Trophoblast cell (in vitro differentiated cells and primary cell): ENCODE measurements at regions not wholly inside any gene's neighbourhood (a gene's known extent, or its start where the extent isn't known, plus 50 kb on each side); places are given as distances from the start of the nearest gene placed in this dataset.

Experiments
- DNase-seq, 2 donors: peaks; one replicate each; pipeline ENCODE4 v3.0.0-alpha.2; 2016
- H2AFZ ChIP-seq: 2 replicates; pipeline ENCODE4 v1.6.1; 2013; ENCODE audit warnings: low read length, moderate library complexity, mild to moderate bottlenecking; ENCODE audit not compliant: insufficient read depth, poor library complexity
- H2AK5ac ChIP-seq: 2 replicates; pipeline ENCODE4 v1.6.1; 2013; ENCODE audit warnings: mild to moderate bottlenecking, low read length
- H2BK120ac ChIP-seq: 2 replicates; pipeline ENCODE4 v1.6.1; 2013; ENCODE audit warnings: low read length, mild to moderate bottlenecking, moderate library complexity; ENCODE audit not compliant: insufficient read depth, poor library complexity
- H2BK12ac ChIP-seq: 2 replicates; pipeline ENCODE4 v1.6.1; 2013; ENCODE audit warnings: mild to moderate bottlenecking, low read length, moderate library complexity
- H2BK5ac ChIP-seq: 2 replicates; pipeline ENCODE4 v1.6.1; 2013; ENCODE audit warnings: low read length, low read depth, moderate library complexity, mild to moderate bottlenecking; ENCODE audit not compliant: poor library complexity
- H3K14ac ChIP-seq: 2 replicates; pipeline ENCODE4 v1.6.1; 2013; ENCODE audit warnings: mild to moderate bottlenecking, low read length
- H3K18ac ChIP-seq: 2 replicates; pipeline ENCODE4 v1.6.1; 2013; ENCODE audit warnings: mild to moderate bottlenecking, low read length
- H3K23ac ChIP-seq: 2 replicates; pipeline ENCODE4 v1.6.1; 2013; ENCODE audit warnings: low read length
- H3K27ac ChIP-seq: 2 replicates; pipeline ENCODE4 v1.5.1; 2013; ENCODE audit warnings: low read depth, mild to moderate bottlenecking, inconsistent platforms, low read length, moderate library complexity
- H3K27me3 ChIP-seq: 2 replicates; pipeline ENCODE4 v1.6.1; 2013; ENCODE audit warnings: inconsistent platforms, mild to moderate bottlenecking, low read length, moderate library complexity; ENCODE audit not compliant: insufficient read depth
- H3K36me3 ChIP-seq, 2 experiments: 1 replicate in 1 of 2; 2 replicates in 1 of 2; pipeline ENCODE4 v1.6.1; 2013; ENCODE audit warnings: low read length in 2 of 2, mild to moderate bottlenecking in 2 of 2, moderate library complexity in 1 of 2; ENCODE audit not compliant: insufficient read depth in 2 of 2, control insufficient read depth in 1 of 2
- H3K4ac ChIP-seq: 2 replicates; pipeline ENCODE4 v1.6.1; 2013; ENCODE audit warnings: low read depth, mild to moderate bottlenecking, low read length, moderate library complexity
- H3K4me1 ChIP-seq, 2 experiments: 1 replicate in 1 of 2; 2 replicates in 1 of 2; pipeline ENCODE4 v1.6.1; 2013; ENCODE audit warnings: low read length in 2 of 2, mild to moderate bottlenecking in 2 of 2, moderate library complexity in 1 of 2; ENCODE audit not compliant: insufficient read depth in 2 of 2, control insufficient read depth in 1 of 2
- H3K4me2 ChIP-seq: 2 replicates; pipeline ENCODE4 v1.6.1; 2013; ENCODE audit warnings: inconsistent platforms, mild to moderate bottlenecking, low read length, moderate library complexity
- H3K4me3 ChIP-seq: 2 replicates; pipeline ENCODE4 v1.5.1; 2013; ENCODE audit warnings: mild to moderate bottlenecking, low read depth, low read length, inconsistent platforms
- H3K79me1 ChIP-seq: one replicate; pipeline ENCODE4 v1.6.1; 2013; ENCODE audit warnings: low read length
- H3K79me2 ChIP-seq: 2 replicates; pipeline ENCODE4 v1.6.1; 2013; ENCODE audit warnings: low read length, mild to moderate bottlenecking; ENCODE audit not compliant: control insufficient read depth, insufficient read depth, poor library complexity
- H3K9ac ChIP-seq: 2 replicates; pipeline ENCODE4 v1.6.1; 2013; ENCODE audit warnings: mild to moderate bottlenecking, low read length
- H3K9me3 ChIP-seq: 2 replicates; pipeline ENCODE4 v1.6.1; 2013; ENCODE audit warnings: low read depth, mild to moderate bottlenecking, control low read depth, inconsistent platforms, low read length; ENCODE audit not compliant: insufficient read depth
- H4K12ac ChIP-seq: 2 replicates; pipeline ENCODE4 v1.6.1; 2013; ENCODE audit warnings: low read depth, mild to moderate bottlenecking, low read length, moderate library complexity
- H4K8ac ChIP-seq: 2 replicates; pipeline ENCODE4 v1.6.1; 2013; ENCODE audit warnings: low read depth, mild to moderate bottlenecking, low read length, moderate library complexity
- H4K91ac ChIP-seq: one replicate; pipeline ENCODE4 v1.6.1; 2013; ENCODE audit warnings: low read depth, mild to moderate bottlenecking, low read length, moderate library complexity
- WGBS: extraction: QIAGEN DNeasy Blood & Tissue Kit; methylation state at CpG from one replicate; pipeline ENCODE4 v1.1.7; 2013; ENCODE audit warnings: missing lambda C conversion rate; ENCODE audit not compliant: insufficient read length, insufficient coverage; ENCODE audit errors: extremely low coverage; 5-methylcytosine and 5-hydroxymethylcytosine counted together

- H2BK5ac ChIP-seq: no peak overlapping the region
- H3K4ac ChIP-seq: no peak overlapping the region
- WGBS: no CpG with 5 or more reads among the region's 3 CpGs
- peak in 1 of 2 donors; percentile 21 for DNase-seq
- H4K12ac ChIP-seq: no peak overlapping the region
- no peak overlapping the region for H2BK12ac ChIP-seq
- no peak overlapping the region for H3K27ac ChIP-seq
- H3K36me3 ChIP-seq: no peaks in the 10 kb centered on the region
- H2AK5ac ChIP-seq: no peak overlapping the region
- no peak overlapping the region for H4K91ac ChIP-seq
- no peak overlapping the region for H3K14ac ChIP-seq
- no peaks in the 10 kb centered on the region for H3K4me1 ChIP-seq
- no peak overlapping the region for H3K9ac ChIP-seq
- H3K79me2 ChIP-seq: no peaks in the 10 kb centered on the region
- H3K23ac ChIP-seq: no peak overlapping the region
- no peak overlapping the region for H2BK120ac ChIP-seq
- H3K4me2 ChIP-seq: no peak overlapping the region
- no peaks in the 10 kb centered on the region for H3K27me3 ChIP-seq
- no peaks in the 10 kb centered on the region for H3K79me1 ChIP-seq
- no peaks in the 10 kb centered on the region for H3K9me3 ChIP-seq
- H3K4me3 ChIP-seq: no peak overlapping the region
- H2AFZ ChIP-seq: no peak overlapping the region
- H3K18ac ChIP-seq: no peak overlapping the region
- H4K8ac ChIP-seq: no peak overlapping the region
These were observed 91.0 kb downstream of the GAS1 start for GRCh38 chr9:86856259-86856658.

DNA sequence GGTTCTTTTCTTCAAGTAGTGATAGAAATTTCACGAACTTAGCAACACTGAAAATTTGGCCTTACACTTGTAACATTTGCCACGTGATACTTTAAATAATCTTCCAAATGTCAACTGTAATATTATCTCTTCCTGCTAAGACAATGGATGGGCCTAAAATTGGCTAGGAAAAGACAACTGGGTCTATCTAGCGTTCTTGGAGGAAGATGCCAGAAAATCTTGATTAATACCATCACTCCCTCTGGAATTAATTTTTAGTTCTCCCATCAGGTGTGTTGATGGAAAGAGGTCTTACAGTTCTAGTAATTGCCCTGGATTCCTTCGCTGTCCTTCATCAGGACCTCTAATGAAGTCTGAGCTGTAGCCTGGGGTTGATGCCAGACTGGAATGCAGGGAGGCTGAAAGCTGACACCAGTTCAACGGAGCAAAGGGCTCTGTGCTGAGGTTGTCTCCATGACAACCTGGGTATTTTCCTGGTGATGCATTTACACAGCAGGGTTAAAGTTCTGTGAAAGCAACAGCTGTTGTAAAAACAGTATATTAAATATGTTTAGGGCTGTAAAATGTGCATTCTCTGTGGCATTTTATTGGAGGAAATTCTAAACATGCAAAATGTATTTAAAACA lies 92.3 kb downstream of the GAS1 start:
- Histone ChIP-seq H3K27me3 (no peaks in the 10 kb centered on the region), H3K14ac (no peak overlapping the region), H3K4me1 (no peaks in the 10 kb centered on the region), H4K12ac (no peak overlapping the region), H2BK120ac (no peak overlapping the region), H3K9me3 (no peaks in the 10 kb centered on the region), H3K79me1 (no peaks in the 10 kb centered on the region), H3K36me3 (no peaks in the 10 kb centered on the region), H3K23ac (no peak overlapping the region), H4K91ac (no peak overlapping the region), H3K18ac (no peak overlapping the region), H3K4me3 (no peak overlapping the region), H3K4ac (no peak overlapping the region), H3K9ac (no peak overlapping the region), H2AK5ac (no peak overlapping the region), H3K4me2 (no peak overlapping the region), H3K27ac (no peak overlapping the region), H2AFZ (no peak overlapping the region), H3K79me2 (no peaks in the 10 kb centered on the region), H2BK5ac (no peak overlapping the region), H4K8ac (no peak overlapping the region), H2BK12ac (no peak overlapping the region)
- DNase-seq: peak; percentile 2 to 22
- WGBS: no CpG with 5 or more reads among the region's 5 CpGs

DNA sequence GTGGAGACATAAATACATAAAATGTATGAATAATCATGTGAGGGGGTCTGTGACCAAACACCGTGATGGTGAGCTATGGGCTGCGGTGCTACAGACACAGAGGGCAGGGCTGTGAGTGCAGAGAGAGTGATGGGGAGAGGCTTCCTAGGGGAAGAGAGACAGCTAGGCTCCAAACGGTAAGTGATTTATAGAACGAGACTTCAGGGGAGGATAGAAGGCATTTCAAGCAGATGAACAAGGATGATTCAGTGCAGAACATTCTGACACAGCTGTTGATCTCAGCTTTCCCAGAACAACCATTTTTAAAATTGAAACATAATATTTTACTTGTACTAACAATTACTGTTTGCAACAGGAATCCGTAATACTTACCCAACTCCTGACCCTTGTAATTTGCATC lies 100.7 kb downstream of the GAS1 start:
- Histone ChIP-seq H3K4ac (no peak overlapping the region), H3K27ac (no peak overlapping the region), H2AK5ac (no peak overlapping the region), H2AFZ (no peak overlapping the region), H3K18ac (no peak overlapping the region), H3K23ac (no peak overlapping the region), H3K79me2 (no peaks in the 10 kb centered on the region), H2BK12ac (no peak overlapping the region), H3K36me3 (no peaks in the 10 kb centered on the region), H2BK120ac (no peak overlapping the region), H3K9ac (no peak overlapping the region), H4K12ac (no peak overlapping the region), H3K4me2 (no peak overlapping the region), H3K27me3 (no peaks in the 10 kb centered on the region), H4K8ac (no peak overlapping the region), H4K91ac (no peak overlapping the region), H3K9me3 (no peaks in the 10 kb centered on the region), H2BK5ac (no peak overlapping the region), H3K79me1 (no peaks in the 10 kb centered on the region), H3K14ac (no peak overlapping the region), H3K4me3 (no peak overlapping the region), H3K4me1 (no peaks in the 10 kb centered on the region)
- DNase-seq: no peak
- no CpG with 5 or more reads among the region's 5 CpGs for WGBS

DNA sequence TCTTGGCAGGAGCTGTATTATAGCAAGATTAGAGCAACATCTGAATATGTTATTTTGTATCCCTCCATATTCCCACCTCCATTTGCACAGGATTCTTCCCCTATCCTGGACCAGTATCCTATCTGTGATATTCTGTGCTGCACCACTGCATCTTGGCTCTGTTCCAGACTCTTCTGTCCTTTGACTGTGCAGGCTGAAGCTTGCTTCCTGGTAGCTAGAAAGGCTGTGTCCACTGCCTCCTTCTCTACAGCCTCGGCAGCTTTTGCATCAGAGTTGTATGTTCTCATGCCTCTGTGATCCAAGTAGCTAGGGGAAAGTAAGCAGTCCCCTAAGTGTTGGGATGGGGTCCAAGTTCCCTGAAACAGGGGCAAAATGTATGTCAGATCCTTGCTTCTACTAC lies 104.1 kb downstream of the GAS1 start:
- Histone ChIP-seq H3K14ac (no peak overlapping the region), H3K27me3 (no peaks in the 10 kb centered on the region), H3K4me2 (no peak overlapping the region), H3K79me2 (no peaks in the 10 kb centered on the region), H3K27ac (no peak overlapping the region), H4K12ac (no peak overlapping the region), H4K91ac (no peak overlapping the region), H3K4me1 (no peaks in the 10 kb centered on the region), H3K18ac (no peak overlapping the region), H2BK120ac (no peak overlapping the region), H3K79me1 (no peaks in the 10 kb centered on the region), H3K9ac (no peak overlapping the region), H2BK5ac (no peak overlapping the region), H3K36me3 (no peaks in the 10 kb centered on the region), H3K4ac (no peak overlapping the region), H3K9me3 (no peaks in the 10 kb centered on the region), H4K8ac (no peak overlapping the region), H2AFZ (no peak overlapping the region), H2AK5ac (no peak overlapping the region), H3K4me3 (no peak overlapping the region), H2BK12ac (no peak overlapping the region), H3K23ac (no peak overlapping the region)
- no CpG with 5 or more reads among the region's 1 CpG for WGBS
- DNase-seq: no peak
